PC-3 (cell line): ENCODE measurements at regions not wholly inside any gene's neighbourhood (a gene's known extent, or its start where the extent isn't known, plus 50 kb on each side); places are given as distances from the start of the nearest gene placed in this dataset.
A peak's percentile ranks its signal among the peaks of the same experiment; 100 is the strongest.
"Not testable (repeated sequence)": the region's sequence is repeated elsewhere in the genome, so short reads cannot be mapped to it uniquely, and the experiment has no call there.

Experiments used
- ATAC-seq: fragments of 200-7000 bp; cut with Tn5 transposase; 2 replicates; pipeline ENCODE4 v1.9.1; 2020; ENCODE audit warnings: mild to moderate bottlenecking, moderate library complexity
- BruUV-seq: library from RNA; stranded (reverse); fragments of 400-500 nt; replicated peaks from 2 replicates; lab custom pipeline; 2021; lab: Mats Ljungman, UMichigan
- CTCF ChIA-PET: fragments of 300-600 bp; sonication (Branson Sonifier 250); formaldehyde crosslinking; loops from one replicate; lab custom pipeline; 2022; ENCODE audit warnings: antibody characterized with exemption; lab: Charles Lee
- POLR2A ChIA-PET: fragments of 300-600 bp; sonication (Branson Sonifier 250); formaldehyde crosslinking; loops from one replicate; lab custom pipeline; 2022; ENCODE audit warnings: antibody characterized with exemption; ENCODE audit not compliant: unreplicated experiment; lab: Charles Lee
- DNase-seq: peaks from one replicate; pipeline ENCODE4 v3.0.0-alpha.2; 2015
- H2AFZ ChIP-seq: fragments of 300-600 bp; sonication (generic); 2 replicates; pipeline ENCODE4 v1.6.0; 2016; ENCODE audit warnings: antibody characterized with exemption, low read length
- H3F3A ChIP-seq: fragments of 300-600 bp; sonication (generic); one replicate; pipeline ENCODE4 v1.6.0; 2017; ENCODE audit warnings: antibody characterized with exemption, low read length, control low read depth, mild to moderate bottlenecking; ENCODE audit not compliant: unreplicated experiment
- H3K27ac ChIP-seq: fragments of 300-600 bp; sonication (generic); 2 replicates; pipeline ENCODE4 v1.5.1; 2016; ENCODE audit warnings: mild to moderate bottlenecking, low read length
- H3K27me3 ChIP-seq: fragments of 300-600 bp; sonication (generic); 2 replicates; pipeline ENCODE4 v1.6.1; 2016; ENCODE audit warnings: low read length, mixed read lengths
- H3K36me3 ChIP-seq: fragments of 300-600 bp; sonication (generic); 2 replicates; pipeline ENCODE4 v1.6.1; 2016; ENCODE audit warnings: low read depth, mixed run types, low read length, mixed read lengths
- H3K4me1 ChIP-seq: fragments of 300-600 bp; sonication (generic); 2 replicates; pipeline ENCODE4 v1.5.1; 2016; ENCODE audit warnings: low read length; ENCODE audit not compliant: insufficient read depth
- H3K4me2 ChIP-seq: fragments of 300-600 bp; sonication (generic); 2 replicates; pipeline ENCODE4 v1.6.0; 2016; ENCODE audit warnings: low read length
- H3K4me3 ChIP-seq: fragments of 300-600 bp; sonication (generic); 2 replicates; pipeline ENCODE4 v1.5.1; 2016; ENCODE audit warnings: mild to moderate bottlenecking, low read length, mixed read lengths
- H3K79me2 ChIP-seq: fragments of 300-600 bp; sonication (generic); 2 replicates; pipeline ENCODE4 v1.6.1; 2017; ENCODE audit warnings: low read length, mixed read lengths
- H3K9ac ChIP-seq: fragments of 300-600 bp; sonication (generic); 2 replicates; pipeline ENCODE4 v1.6.0; 2016; ENCODE audit warnings: mild to moderate bottlenecking, low read length
- H3K9me2 ChIP-seq: fragments of 300-600 bp; sonication (generic); replicated peaks from 2 replicates; pipeline ENCODE4 v1.6.1; 2016; ENCODE audit warnings: mixed run types, low read length, mixed read lengths
- H3K9me3 ChIP-seq: fragments of 300-600 bp; sonication (generic); 2 replicates; pipeline ENCODE4 v1.6.1; 2016; ENCODE audit warnings: low read length, mixed read lengths
- H4K20me1 ChIP-seq: fragments of 300-600 bp; sonication (generic); 2 replicates; pipeline ENCODE4 v1.6.1; 2016; ENCODE audit warnings: low read length, mixed read lengths
- CTCF ChIP-seq: fragments of 300-600 bp; sonication (generic); conservative IDR thresholded peaks from 2 replicates; pipeline ENCODE4 v1.5.1; 2017; ENCODE audit warnings: antibody characterized with exemption, low read depth, mild to moderate bottlenecking, low read length
- EZH2 ChIP-seq: fragments of 300-600 bp; sonication (generic); IDR thresholded peaks from one replicate; pipeline ENCODE4 v1.6.1; 2017; ENCODE audit warnings: antibody characterized with exemption, mild to moderate bottlenecking, low read length; ENCODE audit not compliant: unreplicated experiment
- EZH2phosphoT487 ChIP-seq: fragments of 300-600 bp; sonication (generic); IDR thresholded peaks from 2 replicates; pipeline ENCODE4 v1.6.1; 2018; ENCODE audit warnings: mild to moderate bottlenecking, antibody characterized with exemption, low read length, borderline replicate concordance
- intact Hi-C: fragments of 100-400 bp; cut with micrococcal nuclease; formaldehyde crosslinking; loops from 2 replicates; pipeline ENCODE4 v1.9.0; 2023

GRCh38 chr14:34051966-34052657, 101.2 kb upstream of the EGLN3 start:
- H4K20me1 ChIP-seq: no peaks in the 10 kb centered on the region
- H3K4me3 ChIP-seq: no peak overlapping the region
- DNase-seq (peak; percentile 90), ATAC-seq (peak; percentile 87)
- H3K9ac ChIP-seq: no peak overlapping the region
- BruUV-seq: no TSS peak
- TF ChIP-seq CTCF: no peak
- TF ChIP-seq EZH2: no peak
- TF ChIP-seq EZH2phosphoT487: no peak
- POLR2A ChIA-PET: no interaction called here
- H3K27ac ChIP-seq: peak overlapping the region; percentile 43
- no peak overlapping the region for H2AFZ ChIP-seq
- no peaks in the 10 kb centered on the region for H3K27me3 ChIP-seq
- H3K4me1 ChIP-seq: peaks cover 20% of the 10 kb centered on the region
- H3K36me3 ChIP-seq: no peaks in the 10 kb centered on the region
- no peaks in the 10 kb centered on the region for H3K9me2 ChIP-seq
- no peaks in the 10 kb centered on the region for H3K9me3 ChIP-seq
- intact Hi-C loops: no loop called here
- no peaks in the 10 kb centered on the region for H3K79me2 ChIP-seq
- CTCF ChIA-PET: interaction anchor here (0.7 kb wide), 1 partner anchor 8 kb away, joined by 3 read pairs; no protein-coding TSS in a partner anchor
- H3K4me2 ChIP-seq: peak overlapping the region; percentile 45
- H3F3A ChIP-seq: no peaks in the 10 kb centered on the region

- Histone ChIP-seq H3F3A (no peaks in the 10 kb centered on the region), H3K4me2 (no peak overlapping the region), H3K79me2 (no peaks in the 10 kb centered on the region), H4K20me1 (no peaks in the 10 kb centered on the region), H3K4me3 (no peak overlapping the region), H3K27me3 (no peaks in the 10 kb centered on the region), H3K4me1 (peaks cover 20% of the 10 kb centered on the region), H3K27ac (no peak overlapping the region), H3K36me3 (no peaks in the 10 kb centered on the region), H3K9me2 (no peaks in the 10 kb centered on the region), H2AFZ (no peak overlapping the region), H3K9me3 (no peaks in the 10 kb centered on the region), H3K9ac (no peak overlapping the region)
- BruUV-seq: no TSS peak
- no peak for TF ChIP-seq EZH2
- no peak for TF ChIP-seq EZH2phosphoT487
- no peak for TF ChIP-seq CTCF
- DNase-seq (peak; percentile 39), ATAC-seq (no peak)
- ChIA-PET POLR2A (no interaction called here), CTCF (no interaction called here)
- intact Hi-C loops: no loop called here
These were observed 99.7 kb upstream of the EGLN3 start for GRCh38 chr14:34050606-34051005.

GRCh38 chr14:34049790-34050189, 98.9 kb upstream of the EGLN3 start:
- peaks cover 20% of the 10 kb centered on the region for H3K4me1 ChIP-seq
- H3F3A ChIP-seq: no peaks in the 10 kb centered on the region
- H3K4me2 ChIP-seq: no peak overlapping the region
- ChIA-PET CTCF (no interaction called here), POLR2A (no interaction called here)
- H3K9me3 ChIP-seq: no peaks in the 10 kb centered on the region
- ATAC-seq: no peak
- no peak for DNase-seq
- intact Hi-C loops: no loop called here
- no peaks in the 10 kb centered on the region for H3K36me3 ChIP-seq
- TF ChIP-seq EZH2phosphoT487 (no peak), EZH2 (no peak), CTCF (no peak)
- H3K27me3 ChIP-seq: no peaks in the 10 kb centered on the region
- H3K9me2 ChIP-seq: no peaks in the 10 kb centered on the region
- H4K20me1 ChIP-seq: no peaks in the 10 kb centered on the region
- H3K4me3 ChIP-seq: no peak overlapping the region
- no peak overlapping the region for H3K27ac ChIP-seq
- BruUV-seq: no TSS peak
- H2AFZ ChIP-seq: no peak overlapping the region
- H3K9ac ChIP-seq: no peak overlapping the region
- no peaks in the 10 kb centered on the region for H3K79me2 ChIP-seq

- H3K9me3 ChIP-seq, H3K27ac ChIP-seq, H2AFZ ChIP-seq, H3K4me3 ChIP-seq, DNase-seq, H3K36me3 ChIP-seq, BruUV-seq, H3K79me2 ChIP-seq, ATAC-seq, H3F3A ChIP-seq, H3K9ac ChIP-seq, CTCF ChIA-PET, POLR2A ChIA-PET, intact Hi-C loops, H3K4me2 ChIP-seq, H3K27me3 ChIP-seq, H3K9me2 ChIP-seq, H4K20me1 ChIP-seq: not testable (repeated sequence)
- H3K4me1 ChIP-seq: peaks cover 23% of the 10 kb centered on the region
These were observed 98.3 kb upstream of the EGLN3 start for GRCh38 chr14:34049187-34049586.
